Neural crest cell (in vitro differentiated cells): ENCODE measurements at regions not wholly inside any gene's neighbourhood (a gene's known extent, or its start where the extent isn't known, plus 50 kb on each side); places are given as distances from the start of the nearest gene placed in this dataset.
A peak's percentile ranks its signal among the peaks of the same experiment; 100 is the strongest.

Source experiments
- DNase-seq: peaks from one replicate; pipeline ENCODE4 v3.0.0; 2021; ENCODE audit warnings: low read depth, mixed read lengths, low spot score
- H3K27ac Mint-ChIP-seq: one replicate; pipeline ENCODE4 v1.8.0; 2021; ENCODE audit warnings: mild to moderate bottlenecking, mixed read lengths; ENCODE audit not compliant: unreplicated experiment
- H3K27me3 Mint-ChIP-seq: 2 replicates; pipeline ENCODE4 v1.8.0; 2021; ENCODE audit warnings: low read depth, mild to moderate bottlenecking, mixed read lengths
- H3K36me3 Mint-ChIP-seq: 2 replicates; pipeline ENCODE4 v1.8.0; 2021; ENCODE audit warnings: low read depth, mild to moderate bottlenecking, mixed read lengths
- H3K4me1 Mint-ChIP-seq: 2 replicates; pipeline ENCODE4 v1.8.0; 2021; ENCODE audit warnings: mixed read lengths
- H3K4me3 Mint-ChIP-seq: one replicate; pipeline ENCODE4 v1.8.0; 2021; ENCODE audit warnings: mild to moderate bottlenecking, mixed read lengths
- H3K9me3 Mint-ChIP-seq: 2 replicates; pipeline ENCODE4 v1.8.0; 2021; ENCODE audit warnings: mixed read lengths
- TF ChIP-seq, protein P1 (sequence below): fragments of 200-600 bp; sonication (generic); conservative IDR thresholded peaks from 2 replicates; pipeline ENCODE4 v1.5.0; 2021; ENCODE audit warnings: antibody characterized with exemption, mild to moderate bottlenecking

DNA sequence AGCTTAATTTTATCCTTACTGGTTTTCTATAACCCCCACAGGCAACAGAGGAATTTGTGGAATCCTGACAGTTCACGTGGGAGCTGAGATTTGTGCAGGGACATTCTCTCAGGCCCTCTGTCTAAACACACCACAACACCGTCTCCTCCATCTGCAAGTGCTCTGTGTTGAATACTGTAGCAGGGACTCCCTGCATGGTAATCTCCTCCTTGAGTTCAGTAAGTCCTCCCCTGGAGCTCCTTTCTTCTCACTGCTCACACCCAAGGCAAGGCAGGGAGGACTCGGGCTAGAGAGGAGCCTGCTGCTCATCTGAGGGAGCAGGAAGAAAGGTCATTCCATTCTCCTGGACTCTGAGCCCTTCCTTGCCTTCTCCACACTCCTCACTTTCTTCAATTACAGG lies 348.2 kb downstream of the KCTD12 start:
- TF ChIP-seq, protein P1, sequence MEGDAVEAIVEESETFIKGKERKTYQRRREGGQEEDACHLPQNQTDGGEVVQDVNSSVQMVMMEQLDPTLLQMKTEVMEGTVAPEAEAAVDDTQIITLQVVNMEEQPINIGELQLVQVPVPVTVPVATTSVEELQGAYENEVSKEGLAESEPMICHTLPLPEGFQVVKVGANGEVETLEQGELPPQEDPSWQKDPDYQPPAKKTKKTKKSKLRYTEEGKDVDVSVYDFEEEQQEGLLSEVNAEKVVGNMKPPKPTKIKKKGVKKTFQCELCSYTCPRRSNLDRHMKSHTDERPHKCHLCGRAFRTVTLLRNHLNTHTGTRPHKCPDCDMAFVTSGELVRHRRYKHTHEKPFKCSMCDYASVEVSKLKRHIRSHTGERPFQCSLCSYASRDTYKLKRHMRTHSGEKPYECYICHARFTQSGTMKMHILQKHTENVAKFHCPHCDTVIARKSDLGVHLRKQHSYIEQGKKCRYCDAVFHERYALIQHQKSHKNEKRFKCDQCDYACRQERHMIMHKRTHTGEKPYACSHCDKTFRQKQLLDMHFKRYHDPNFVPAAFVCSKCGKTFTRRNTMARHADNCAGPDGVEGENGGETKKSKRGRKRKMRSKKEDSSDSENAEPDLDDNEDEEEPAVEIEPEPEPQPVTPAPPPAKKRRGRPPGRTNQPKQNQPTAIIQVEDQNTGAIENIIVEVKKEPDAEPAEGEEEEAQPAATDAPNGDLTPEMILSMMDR = no peak
- peaks cover 3% of the 10 kb centered on the region for H3K36me3 Mint-ChIP-seq
- H3K27me3 Mint-ChIP-seq = no peaks in the 10 kb centered on the region
- H3K27ac Mint-ChIP-seq = peak overlapping the region; percentile 71
- no peak for DNase-seq
- H3K4me3 Mint-ChIP-seq = no peak overlapping the region
- peaks cover 9% of the 10 kb centered on the region for H3K4me1 Mint-ChIP-seq
- peaks cover 6% of the 10 kb centered on the region for H3K9me3 Mint-ChIP-seq

DNA sequence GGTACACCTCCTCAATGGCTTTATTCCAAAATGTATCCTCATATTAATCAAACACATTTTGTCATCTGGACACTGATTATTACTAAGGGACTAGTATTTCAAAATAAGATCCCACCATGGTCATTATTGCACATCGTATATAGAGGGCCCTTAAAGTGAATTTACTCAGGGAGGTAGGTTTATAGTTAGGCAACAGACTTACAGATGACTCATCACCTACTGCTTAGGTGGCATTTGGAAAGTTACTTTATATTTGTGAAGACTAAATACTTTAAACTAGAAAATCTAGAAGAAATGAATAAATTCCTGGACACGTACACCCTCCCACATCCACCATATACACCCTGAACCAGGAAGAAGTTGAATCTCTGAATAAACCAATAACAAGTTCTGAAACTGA lies 353.0 kb downstream of the KCTD12 start:
- Mint-ChIP-seq H3K9me3 (peaks cover 6% of the 10 kb centered on the region), H3K4me1 (peaks cover 9% of the 10 kb centered on the region), H3K36me3 (peaks cover 3% of the 10 kb centered on the region), H3K27me3 (no peaks in the 10 kb centered on the region), H3K27ac (no peak overlapping the region), H3K4me3 (no peak overlapping the region)
- TF ChIP-seq, protein P1 = no peak
- no peak for DNase-seq

DNA sequence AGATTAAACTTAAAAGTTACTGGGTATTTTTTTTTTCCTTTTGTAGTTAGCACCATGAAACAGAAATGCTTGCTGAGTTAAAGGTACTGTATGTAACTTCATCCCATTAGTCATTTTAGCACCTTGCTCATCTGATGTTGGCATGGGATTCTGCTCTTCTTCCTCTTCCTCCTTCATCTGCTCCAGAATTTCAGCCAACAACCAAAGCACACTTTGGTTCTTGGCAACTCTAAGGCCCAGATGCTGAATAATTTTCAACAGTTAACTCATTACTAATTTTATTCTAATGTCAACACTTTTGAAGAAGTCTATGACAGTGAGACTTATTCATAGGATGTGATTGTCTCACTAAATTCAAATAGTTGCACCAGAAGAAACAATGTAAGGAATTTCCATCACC lies 359.2 kb downstream of the KCTD12 start:
- no peaks in the 10 kb centered on the region for H3K36me3 Mint-ChIP-seq
- H3K27ac Mint-ChIP-seq = no peak overlapping the region
- TF ChIP-seq, protein P1 = no peak
- H3K4me1 Mint-ChIP-seq = no peaks in the 10 kb centered on the region
- no peaks in the 10 kb centered on the region for H3K27me3 Mint-ChIP-seq
- H3K4me3 Mint-ChIP-seq = no peak overlapping the region
- no peak for DNase-seq
- peaks cover 5% of the 10 kb centered on the region for H3K9me3 Mint-ChIP-seq

DNA sequence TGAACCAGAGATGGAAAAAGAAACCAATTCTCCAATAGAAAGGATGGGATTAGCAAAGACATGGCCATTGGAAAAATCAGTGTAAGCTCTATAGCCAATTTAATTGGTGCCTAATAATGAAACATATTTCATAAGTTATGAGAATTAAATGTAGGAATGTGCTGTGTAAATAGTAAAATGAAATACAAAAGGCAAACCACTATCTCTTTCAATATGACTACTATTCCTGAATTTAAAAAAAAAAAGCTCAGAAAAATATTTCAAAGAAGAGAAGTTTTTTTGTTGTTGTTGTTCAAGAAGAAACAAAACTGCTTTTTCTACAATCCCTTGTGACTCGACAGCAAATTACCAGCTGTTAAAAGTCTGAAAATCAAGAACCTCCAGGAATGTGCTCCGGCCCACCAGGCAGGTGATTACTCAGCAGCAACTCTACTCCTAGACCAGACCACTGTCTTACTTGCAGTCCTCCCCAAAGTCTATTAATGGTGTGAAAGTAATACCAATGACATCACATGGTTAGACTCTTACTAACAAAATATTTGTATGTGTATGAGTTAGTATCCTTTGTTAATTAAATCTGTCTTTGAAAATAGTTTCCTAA lies 362.4 kb downstream of the KCTD12 start:
- no peak overlapping the region for H3K4me3 Mint-ChIP-seq
- no peaks in the 10 kb centered on the region for H3K36me3 Mint-ChIP-seq
- H3K9me3 Mint-ChIP-seq = peaks cover 9% of the 10 kb centered on the region
- DNase-seq = no peak
- H3K27ac Mint-ChIP-seq = no peak overlapping the region
- TF ChIP-seq, protein P1 = no peak
- no peaks in the 10 kb centered on the region for H3K27me3 Mint-ChIP-seq
- peaks cover 5% of the 10 kb centered on the region for H3K4me1 Mint-ChIP-seq

DNA sequence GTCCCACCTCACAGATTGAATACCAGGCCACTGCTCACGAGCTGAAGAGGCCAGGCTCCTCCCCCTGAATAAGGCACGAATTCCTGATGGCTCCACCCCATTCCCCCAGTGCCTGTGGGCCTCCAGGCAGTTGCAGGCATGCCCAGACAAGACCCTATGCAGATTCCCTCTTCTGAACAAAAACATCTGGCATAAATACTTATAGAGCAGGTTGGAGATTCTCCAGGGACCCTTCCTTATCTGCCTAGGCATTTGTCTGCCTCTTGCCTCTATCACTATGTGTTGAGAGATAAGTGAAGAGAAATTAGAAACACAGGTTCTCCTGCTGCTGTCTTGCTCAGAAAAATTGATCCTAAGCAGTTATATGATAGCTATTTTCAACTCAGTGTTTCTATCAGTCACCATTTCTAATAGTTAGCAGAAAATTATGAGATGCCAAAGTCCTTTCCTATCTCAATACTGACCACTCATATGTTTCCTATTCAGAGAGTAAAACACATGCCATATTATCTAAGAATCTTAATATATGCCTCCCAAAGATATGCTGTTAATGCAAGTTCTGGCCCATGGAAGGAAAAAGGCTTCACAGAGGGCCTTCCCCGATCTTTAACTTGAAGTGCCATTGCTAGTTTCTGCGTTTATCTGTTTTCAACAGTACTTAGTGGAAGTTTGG lies 364.0 kb downstream of the KCTD12 start:
- Mint-ChIP-seq H3K4me3 (no peak overlapping the region), H3K27me3 (no peaks in the 10 kb centered on the region), H3K9me3 (peaks cover 9% of the 10 kb centered on the region), H3K4me1 (peaks cover 7% of the 10 kb centered on the region), H3K27ac (no peak overlapping the region), H3K36me3 (no peaks in the 10 kb centered on the region)
- TF ChIP-seq, protein P1 = no peak
- no peak for DNase-seq
